ENCODE measurements at regions not wholly inside any gene's neighbourhood (a gene's known extent, or its start where the extent isn't known, plus 50 kb on each side); places are given as distances from the start of the nearest gene placed in this dataset.

- no peak for TF ChIP-seq CTCF (IDR thresholded peaks at IDR 0.05)
- TF ChIP-seq, protein P1, sequence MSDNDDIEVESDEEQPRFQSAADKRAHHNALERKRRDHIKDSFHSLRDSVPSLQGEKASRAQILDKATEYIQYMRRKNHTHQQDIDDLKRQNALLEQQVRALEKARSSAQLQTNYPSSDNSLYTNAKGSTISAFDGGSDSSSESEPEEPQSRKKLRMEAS (IDR thresholded peaks at IDR 0.05), result no peak
- no peak for TF ChIP-seq CHD2 (IDR thresholded peaks at IDR 0.05; ENCODE audit: low read length, partially characterized antibody)
- no peak for TF ChIP-seq FOSB (CRISPR knock-in tag; IDR thresholded peaks at IDR 0.05)
- no peak for TF ChIP-seq JUNB (IDR thresholded peaks at IDR 0.05)
- TF ChIP-seq MAZ (IDR thresholded peaks at IDR 0.05; ENCODE audit: borderline replicate concordance, low read depth, low read length), result no peak
- TF ChIP-seq RCOR1 (IDR thresholded peaks at IDR 0.05; ENCODE audit: low read depth, low read length), result no peak
- TF ChIP-seq RFX5 (IDR thresholded peaks at IDR 0.05), result no peak
- TF ChIP-seq RNF2 (IDR thresholded peaks at IDR 0.05; ENCODE audit: borderline replicate concordance, low read depth), result no peak
Observed at GRCh38 chr2:84249140-84249539, 209.9 kb downstream of the SUCLG1 start.
